HepG2 (cell line): ENCODE measurements at regions not wholly inside any gene's neighbourhood (a gene's known extent, or its start where the extent isn't known, plus 50 kb on each side); places are given as distances from the start of the nearest gene placed in this dataset.

Experiments used
- ATAC-seq: fragments of 200-7000 bp; cut with Tn5 transposase; 3 replicates; pipeline ENCODE4 v1.9.1; 2020; ENCODE audit warnings: mild to moderate bottlenecking, moderate library complexity
- BruUV-seq: library from RNA; stranded (reverse); fragments of 400-500 nt; replicated peaks from 2 replicates; lab custom pipeline; 2021; lab: Mats Ljungman, UMichigan
- CTCF ChIA-PET: fragments of 300-600 bp; formaldehyde crosslinking; extraction: SDS; loops from one replicate; lab custom pipeline; 2021; ENCODE audit warnings: low total read pairs, inconsistent platforms, low intra/inter-chr PET ratio; lab: Yijun Ruan, JAX
- POLR2A ChIA-PET: fragments of 350-600 bp; sonication (Branson Sonifier 250); formaldehyde crosslinking; loops from one replicate; lab custom pipeline; 2020; ENCODE audit warnings: antibody characterized with exemption, inconsistent platforms; lab: Yijun Ruan, JAX
- DNase-seq: peaks from one replicate; pipeline ENCODE4 v3.0.0-alpha.2; 2015; ENCODE audit warnings: low spot score
- FAIRE-seq: peaks from 3 replicates; lab custom pipeline; 2011; peaks lifted over from hg19 to GRCh38; lab: Jason Lieb, UNC
- H2AFZ ChIP-seq: one replicate; pipeline ENCODE4 v1.6.1; 2011; ENCODE audit warnings: low read length, inconsistent platforms
- H3K27ac ChIP-seq: fragments of 300-600 bp; 3 replicates; pipeline ENCODE4 v1.8.0; 2011; ENCODE audit warnings: mixed run types, mild to moderate bottlenecking, mixed read lengths, low read length, inconsistent platforms; ENCODE audit not compliant: insufficient read depth; ENCODE audit errors: extremely low read length
- H3K27me3 ChIP-seq, 2 experiments: fragments of 200-600 bp in 1 of 2; 2 replicates in 1 of 2; 3 replicates in 1 of 2; pipeline versions ENCODE4 v1.6.0 to v1.8.0; 2011; ENCODE audit warnings: low read length in 2 of 2, mild to moderate bottlenecking in 2 of 2, moderate library complexity in 2 of 2, inconsistent platforms in 1 of 2; ENCODE audit not compliant: insufficient read depth in 2 of 2, control insufficient read depth in 1 of 2
- H3K36me3 ChIP-seq, 2 experiments: fragments of 200-600 bp in 1 of 2; replicated peaks in 1 of 2; 2 replicates in 1 of 2; 3 replicates in 1 of 2; pipeline versions ENCODE4 v1.5.1 to v1.8.0; 2011; ENCODE audit warnings: low read length in 2 of 2, inconsistent platforms in 1 of 2; ENCODE audit not compliant: insufficient read depth in 2 of 2, control insufficient read depth in 1 of 2
- H3K4me1 ChIP-seq: 2 replicates; pipeline ENCODE4 v1.5.1; 2012; ENCODE audit warnings: low read length, inconsistent platforms; ENCODE audit not compliant: insufficient read depth
- H3K4me2 ChIP-seq: 2 replicates; pipeline ENCODE4 v1.6.0; 2011; ENCODE audit warnings: low read depth, low read length, inconsistent platforms
- H3K4me3 ChIP-seq, 3 experiments: fragments of 200-600 bp in 1 of 3; sonication (generic), shearing (Covaris generic) in 1 of 3; replicated peaks in 1 of 3; 2 replicates each; pipeline ENCODE4 v1.5.1; 2011 to 2016; ENCODE audit warnings: low read length in 3 of 3, inconsistent platforms in 2 of 3, low read depth in 2 of 3, mild to moderate bottlenecking in 2 of 3, control low read depth in 1 of 3, mixed read lengths in 1 of 3; ENCODE audit not compliant: insufficient read depth in 1 of 3
- H3K79me2 ChIP-seq: one replicate; pipeline ENCODE4 v1.6.1; 2011; ENCODE audit warnings: low read length, inconsistent platforms; ENCODE audit not compliant: insufficient read depth
- H3K9ac ChIP-seq: 2 replicates; pipeline ENCODE4 v1.6.0; 2011; ENCODE audit warnings: mild to moderate bottlenecking, low read depth, low read length, inconsistent platforms; ENCODE audit not compliant: insufficient read depth
- H3K9me3 ChIP-seq: 2 replicates; pipeline ENCODE4 v1.5.1; 2012; ENCODE audit warnings: mild to moderate bottlenecking, low read length
- H4K20me1 ChIP-seq: 2 replicates; pipeline ENCODE4 v1.6.0; 2011; ENCODE audit warnings: inconsistent platforms, mild to moderate bottlenecking, low read length, moderate library complexity; ENCODE audit not compliant: insufficient read depth
- FOSL2 ChIP-seq: sonication (generic); formaldehyde crosslinking; IDR thresholded peaks from 2 replicates; pipeline ENCODE4 v1.4.0; 2020; ENCODE audit warnings: missing genetic modification reagents
- GATAD2A ChIP-seq: IDR thresholded peaks from 2 replicates; pipeline ENCODE4 v1.6.1; 2016
- whole genome bisulfite sequencing: methylation state at CpG from one replicate; pipeline ENCODE4 v1.1.6; 2017; ENCODE audit warnings: low lambda C conversion rate; 5-methylcytosine and 5-hydroxymethylcytosine counted together
- in situ Hi-C: cut with HindIII; loops from 2 replicates; pipeline ENCODE4 v1.10.0; 2017; ENCODE audit warnings: low pct_unique_long_range_greater_than_20kb; ENCODE audit not compliant: extremely low pct_ligation_motif_present
- intact Hi-C: fragments of 100-400 bp; cut with micrococcal nuclease; formaldehyde crosslinking; loops from one replicate; pipeline ENCODE4 v1.10.0; 2022; ENCODE audit not compliant: unreplicated experiment
- TF ChIP-seq, protein P1 (sequence below), 2 experiments: sonication (generic) in 1 of 2; formaldehyde crosslinking in 1 of 2; IDR thresholded peaks; 2 replicates each; pipeline versions ENCODE4 v1.6.1 to v1.9.0; 2014 to 2022; ENCODE audit warnings: antibody characterized with exemption in 1 of 2, borderline replicate concordance in 1 of 2, inconsistent platforms in 1 of 2, low read depth in 1 of 2, missing genetic modification reagents in 1 of 2

DNA sequence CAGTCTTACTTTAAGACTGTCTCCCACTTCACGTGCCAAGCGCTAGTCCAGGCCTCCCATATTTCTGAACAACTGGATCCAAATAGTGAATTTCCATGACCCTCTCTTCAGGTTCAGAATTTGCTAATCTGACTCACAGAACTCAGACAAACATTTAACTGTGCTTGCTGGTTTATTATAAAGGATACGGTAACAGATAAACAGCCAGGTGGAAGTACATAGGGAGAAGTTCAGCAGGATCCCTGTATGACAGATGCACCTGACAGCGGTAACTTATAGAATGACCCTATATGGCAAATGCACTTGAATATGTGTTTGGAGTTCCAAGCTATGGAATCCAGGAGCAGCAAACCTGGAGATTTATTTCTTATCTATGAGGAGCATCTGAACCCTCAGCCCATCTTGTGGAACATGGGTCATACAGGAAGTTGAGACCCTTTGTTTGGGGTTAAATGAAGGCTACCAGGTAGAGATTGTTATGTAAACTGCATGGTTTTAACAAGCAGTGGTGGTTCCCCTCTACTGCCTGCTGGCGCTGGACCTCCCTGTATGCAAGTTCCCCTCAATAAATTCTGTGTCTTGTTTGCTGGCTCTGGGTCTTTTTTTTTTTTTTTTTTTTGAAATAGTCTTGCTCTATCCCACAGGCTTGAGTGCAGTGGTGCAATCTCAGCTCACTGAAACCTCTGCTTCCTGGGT lies 622.6 kb downstream of the KCNJ2 start (continued):
- TF ChIP-seq, protein P1, sequence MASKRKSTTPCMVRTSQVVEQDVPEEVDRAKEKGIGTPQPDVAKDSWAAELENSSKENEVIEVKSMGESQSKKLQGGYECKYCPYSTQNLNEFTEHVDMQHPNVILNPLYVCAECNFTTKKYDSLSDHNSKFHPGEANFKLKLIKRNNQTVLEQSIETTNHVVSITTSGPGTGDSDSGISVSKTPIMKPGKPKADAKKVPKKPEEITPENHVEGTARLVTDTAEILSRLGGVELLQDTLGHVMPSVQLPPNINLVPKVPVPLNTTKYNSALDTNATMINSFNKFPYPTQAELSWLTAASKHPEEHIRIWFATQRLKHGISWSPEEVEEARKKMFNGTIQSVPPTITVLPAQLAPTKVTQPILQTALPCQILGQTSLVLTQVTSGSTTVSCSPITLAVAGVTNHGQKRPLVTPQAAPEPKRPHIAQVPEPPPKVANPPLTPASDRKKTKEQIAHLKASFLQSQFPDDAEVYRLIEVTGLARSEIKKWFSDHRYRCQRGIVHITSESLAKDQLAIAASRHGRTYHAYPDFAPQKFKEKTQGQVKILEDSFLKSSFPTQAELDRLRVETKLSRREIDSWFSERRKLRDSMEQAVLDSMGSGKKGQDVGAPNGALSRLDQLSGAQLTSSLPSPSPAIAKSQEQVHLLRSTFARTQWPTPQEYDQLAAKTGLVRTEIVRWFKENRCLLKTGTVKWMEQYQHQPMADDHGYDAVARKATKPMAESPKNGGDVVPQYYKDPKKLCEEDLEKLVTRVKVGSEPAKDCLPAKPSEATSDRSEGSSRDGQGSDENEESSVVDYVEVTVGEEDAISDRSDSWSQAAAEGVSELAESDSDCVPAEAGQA (IDR thresholded peaks at IDR 0.05; ENCODE audit: low read depth) = no peak
- TF ChIP-seq, protein P1 (CRISPR knock-in tag; IDR thresholded peaks at IDR 0.05; ENCODE audit: borderline replicate concordance) = no peak

DNA sequence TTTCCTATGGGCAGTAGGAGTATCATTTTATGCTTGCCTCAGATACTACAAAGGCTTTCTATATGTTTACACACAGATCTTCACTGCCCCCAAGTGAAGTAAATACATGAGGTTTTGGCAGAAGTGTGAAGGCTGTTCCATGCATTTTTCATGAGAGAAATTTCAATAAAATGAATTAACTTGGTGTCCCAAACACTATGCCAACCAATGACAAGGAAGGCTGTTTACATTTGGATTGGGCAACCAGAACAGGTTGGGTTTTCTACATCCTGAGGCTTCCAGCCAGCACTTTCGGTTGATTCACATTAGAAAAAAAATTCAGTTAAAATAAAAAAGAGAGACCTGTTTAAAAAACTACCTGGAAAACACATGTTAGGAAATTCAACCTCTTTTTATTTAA lies 625.4 kb downstream of the KCNJ2 start:
- no TSS peak for BruUV-seq
- 0% methylated on average over 1 of the region's 1 CpG for WGBS
- ATAC-seq (no peak), FAIRE-seq (no peak), DNase-seq (no peak)
- POLR2A ChIA-PET = no interaction called here
- Histone ChIP-seq H2AFZ (no peak overlapping the region), H3K4me2 (no peak overlapping the region), H3K27me3 (no peaks in the 10 kb centered on the region), H3K36me3 (no peaks in the 10 kb centered on the region), H3K4me1 (no peaks in the 10 kb centered on the region), H3K9me3 (peaks cover 52% of the 10 kb centered on the region), H3K79me2 (no peaks in the 10 kb centered on the region)
- in situ Hi-C loops = no loop called here
- CTCF ChIA-PET = no interaction called here
- TF ChIP-seq GATAD2A (CRISPR knock-in tag) (no peak), FOSL2 (CRISPR knock-in tag) (no peak)
- TF ChIP-seq, all 625 proteins: peak for 0
- Histone ChIP-seq H4K20me1 (no peaks in the 10 kb centered on the region), H3K27ac (no peak overlapping the region), H3K9ac (no peak overlapping the region), H3K4me3 (no peak overlapping the region)
- intact Hi-C loops = no loop called here
